ENCODE measurements at regions not wholly inside any gene's neighbourhood (a gene's known extent, or its start where the extent isn't known, plus 50 kb on each side); places are given as distances from the start of the nearest gene placed in this dataset.

- no peak for TF ChIP-seq CTCF (conservative IDR thresholded peaks at IDR 0.05; ENCODE audit: low read depth, low read length)
- no peak for TF ChIP-seq CEBPB (IDR thresholded peaks at IDR 0.05; ENCODE audit: low read depth, low read length)
- no peak for TF ChIP-seq POLR2A (IDR thresholded peaks at IDR 0.05; ENCODE audit: low read depth, low read length)
Measured at GRCh38 chr3:166307756-166308350, 470.6 kb upstream of the BCHE start.

Data from IMR-90 (cell line).